Memory B cell (primary cell): ENCODE measurements at regions not wholly inside any gene's neighbourhood (a gene's known extent, or its start where the extent isn't known, plus 50 kb on each side); places are given as distances from the start of the nearest gene placed in this dataset.
"Not testable (repeated sequence)": the region's sequence is repeated elsewhere in the genome, so short reads cannot be mapped to it uniquely, and the experiment has no call there.

Experiments used
- ATAC-seq: fragments of 150-1000 bp; cut with Tn5 transposase; 2 replicates; pipeline ENCODE4 v1.10.0; 2021; ENCODE audit warnings: low read depth, mild to moderate bottlenecking, moderate library complexity
- DNase-seq, 2 donors: peaks; one replicate each; pipeline ENCODE4 v3.0.0; 2022; ENCODE audit warnings: low spot score in 2 of 2
- H3K27ac Mint-ChIP-seq: one replicate; pipeline ENCODE4 v1.8.0; 2022; ENCODE audit warnings: mild to moderate bottlenecking, moderate library complexity, mixed read lengths
- H3K27me3 Mint-ChIP-seq: one replicate; pipeline ENCODE4 v1.8.0; 2022; ENCODE audit warnings: mixed read lengths
- H3K36me3 Mint-ChIP-seq: one replicate; pipeline ENCODE4 v1.8.0; 2022; ENCODE audit warnings: mild to moderate bottlenecking, mixed read lengths
- H3K4me1 Mint-ChIP-seq: one replicate; pipeline ENCODE4 v1.8.0; 2022; ENCODE audit warnings: mixed read lengths
- H3K4me3 Mint-ChIP-seq: one replicate; pipeline ENCODE4 v1.8.0; 2022; ENCODE audit warnings: mild to moderate bottlenecking, moderate library complexity, mixed read lengths
- H3K9me3 Mint-ChIP-seq: one replicate; pipeline ENCODE4 v1.8.0; 2022; ENCODE audit warnings: mixed read lengths

GRCh38 chr19:21668072-21668773, 99.2 kb downstream of the ZNF100 start:
- not testable (repeated sequence) for H3K36me3 Mint-ChIP-seq, DNase-seq, ATAC-seq, H3K27ac Mint-ChIP-seq, H3K4me3 Mint-ChIP-seq, H3K4me1 Mint-ChIP-seq, H3K9me3 Mint-ChIP-seq, H3K27me3 Mint-ChIP-seq

DNA sequence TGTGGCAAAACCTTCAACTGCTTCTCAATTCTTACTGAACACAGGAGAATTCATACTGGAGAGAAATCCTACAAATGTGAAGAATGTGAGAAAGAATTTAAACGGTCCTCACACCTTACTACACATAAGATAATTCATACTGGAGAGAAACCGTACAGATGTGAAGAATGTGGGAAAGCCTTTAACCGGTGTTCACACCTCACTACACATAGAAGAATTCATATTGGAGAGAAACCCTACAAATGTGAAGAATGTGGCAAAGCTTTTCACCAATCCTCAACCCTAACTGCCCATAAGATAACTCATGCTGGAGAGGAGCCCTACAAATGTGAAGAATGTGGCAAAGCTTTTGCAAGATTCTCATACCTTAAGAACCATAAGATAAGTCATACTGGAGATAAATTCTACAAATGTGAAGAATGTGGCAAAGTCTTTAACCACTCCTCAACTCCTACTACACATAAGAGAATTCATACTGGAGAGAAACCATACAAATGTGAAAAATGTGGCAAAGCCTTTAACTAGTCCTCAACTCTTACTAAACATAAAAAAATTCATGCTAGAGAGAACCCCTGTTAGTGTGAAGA, 111.7 kb downstream of the ZNF100 start:
- Mint-ChIP-seq H3K27ac (no peak overlapping the region), H3K9me3 (peaks cover 10% of the 10 kb centered on the region), H3K4me3 (no peak overlapping the region), H3K36me3 (no peaks in the 10 kb centered on the region), H3K4me1 (no peaks in the 10 kb centered on the region), H3K27me3 (no peaks in the 10 kb centered on the region)
- no peak for DNase-seq
- ATAC-seq, result no peak

GRCh38 chr19:21651478-21651877, 115.9 kb downstream of the ZNF100 start:
- not testable (repeated sequence) for H3K4me1 Mint-ChIP-seq, H3K4me3 Mint-ChIP-seq, H3K27me3 Mint-ChIP-seq, H3K27ac Mint-ChIP-seq, DNase-seq, H3K36me3 Mint-ChIP-seq, ATAC-seq
- peaks cover 18% of the 10 kb centered on the region for H3K9me3 Mint-ChIP-seq

GRCh38 chr19:21638776-21639175, 128.6 kb downstream of the ZNF100 start:
- Mint-ChIP-seq H3K9me3 (peaks cover 3% of the 10 kb centered on the region), H3K27ac (no peak overlapping the region), H3K4me3 (no peak overlapping the region), H3K27me3 (peaks cover 2% of the 10 kb centered on the region), H3K4me1 (no peaks in the 10 kb centered on the region), H3K36me3 (no peaks in the 10 kb centered on the region)
- ATAC-seq (no peak), DNase-seq (no peak)

- ATAC-seq (no peak), DNase-seq (no peak)
- Mint-ChIP-seq H3K27me3 (peaks cover 7% of the 10 kb centered on the region), H3K9me3 (peaks cover 6% of the 10 kb centered on the region), H3K4me3 (no peak overlapping the region), H3K4me1 (no peaks in the 10 kb centered on the region), H3K27ac (no peak overlapping the region), H3K36me3 (no peaks in the 10 kb centered on the region)
These were observed 121.7 kb downstream of the ZNF429 start for GRCh38 chr19:21626924-21627697.

GRCh38 chr19:21626091-21626490, 120.7 kb downstream of the ZNF429 start:
- Mint-ChIP-seq H3K9me3 (peaks cover 6% of the 10 kb centered on the region), H3K36me3 (no peaks in the 10 kb centered on the region), H3K27ac (no peak overlapping the region), H3K27me3 (peaks cover 7% of the 10 kb centered on the region), H3K4me1 (no peaks in the 10 kb centered on the region), H3K4me3 (no peak overlapping the region)
- DNase-seq (no peak), ATAC-seq (no peak)

- Mint-ChIP-seq H3K4me3 (no peak overlapping the region), H3K27me3 (no peaks in the 10 kb centered on the region), H3K4me1 (no peaks in the 10 kb centered on the region), H3K9me3 (no peaks in the 10 kb centered on the region), H3K36me3 (no peaks in the 10 kb centered on the region), H3K27ac (no peak overlapping the region)
- DNase-seq (no peak), ATAC-seq (no peak)
These were observed 117.5 kb downstream of the ZNF429 start for GRCh38 chr19:21622920-21623319.

- Mint-ChIP-seq H3K27me3 (no peaks in the 10 kb centered on the region), H3K9me3 (no peaks in the 10 kb centered on the region), H3K27ac (no peak overlapping the region), H3K4me1 (no peaks in the 10 kb centered on the region), H3K4me3 (no peak overlapping the region), H3K36me3 (no peaks in the 10 kb centered on the region)
- ATAC-seq, result no peak
- DNase-seq, result no peak
These were observed 116.3 kb downstream of the ZNF429 start for GRCh38 chr19:21621671-21622070.

DNA sequence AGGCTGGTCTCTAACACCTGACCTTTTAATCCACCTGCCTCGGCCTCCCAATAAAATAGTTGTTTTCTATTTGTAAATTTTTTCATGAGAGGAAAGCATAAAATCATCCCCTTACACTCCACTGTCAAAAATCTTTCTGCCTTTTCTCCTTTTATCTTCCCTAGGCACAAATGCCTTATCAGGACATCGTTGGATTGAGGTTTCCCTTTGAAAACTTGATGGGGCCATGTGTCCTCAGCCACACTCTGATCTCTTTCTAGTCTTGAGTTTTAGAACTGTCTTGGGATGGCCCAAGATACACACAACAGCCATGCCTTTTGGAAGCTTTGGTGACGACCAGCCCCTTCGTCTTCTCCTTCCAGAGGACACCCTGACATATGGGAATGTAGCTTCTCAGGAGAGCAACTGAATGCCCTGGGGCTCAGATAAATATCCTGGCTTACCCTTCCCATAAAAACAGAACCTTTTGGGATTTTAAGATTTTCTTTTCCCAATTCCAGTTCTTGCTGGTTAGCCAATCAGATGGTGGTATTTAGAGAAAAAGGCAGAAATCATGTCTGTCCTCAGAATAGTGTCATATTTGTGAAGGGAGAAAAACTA, 112.4 kb downstream of the ZNF429 start:
- Mint-ChIP-seq H3K4me3 (no peak overlapping the region), H3K36me3 (no peaks in the 10 kb centered on the region), H3K27ac (no peak overlapping the region), H3K4me1 (no peaks in the 10 kb centered on the region), H3K9me3 (peaks cover 3% of the 10 kb centered on the region), H3K27me3 (no peaks in the 10 kb centered on the region)
- ATAC-seq (no peak), DNase-seq (no peak)

DNA sequence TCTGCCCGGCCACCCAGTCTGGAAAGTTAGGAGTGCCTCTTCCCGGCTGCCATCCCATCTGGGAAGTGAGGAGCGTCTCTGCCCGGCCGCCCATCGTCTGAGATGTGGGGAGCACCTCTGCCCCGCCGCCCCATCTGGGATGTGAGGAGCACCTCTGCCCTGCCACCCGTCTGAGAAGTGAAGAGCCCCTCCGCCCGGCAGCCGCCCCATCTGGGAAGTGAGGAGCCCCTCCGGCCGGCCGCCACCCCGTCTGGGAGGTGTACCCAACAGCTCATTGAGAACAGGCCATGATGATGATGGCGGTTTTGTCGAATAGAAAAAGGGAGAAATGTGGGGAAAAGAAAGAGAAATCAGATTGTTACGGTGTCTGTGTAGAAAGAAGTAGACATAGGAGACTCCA, 109.4 kb downstream of the ZNF429 start:
- not testable (repeated sequence) for H3K4me1 Mint-ChIP-seq, ATAC-seq, H3K9me3 Mint-ChIP-seq, H3K36me3 Mint-ChIP-seq, H3K27me3 Mint-ChIP-seq, H3K27ac Mint-ChIP-seq, DNase-seq, H3K4me3 Mint-ChIP-seq

DNA sequence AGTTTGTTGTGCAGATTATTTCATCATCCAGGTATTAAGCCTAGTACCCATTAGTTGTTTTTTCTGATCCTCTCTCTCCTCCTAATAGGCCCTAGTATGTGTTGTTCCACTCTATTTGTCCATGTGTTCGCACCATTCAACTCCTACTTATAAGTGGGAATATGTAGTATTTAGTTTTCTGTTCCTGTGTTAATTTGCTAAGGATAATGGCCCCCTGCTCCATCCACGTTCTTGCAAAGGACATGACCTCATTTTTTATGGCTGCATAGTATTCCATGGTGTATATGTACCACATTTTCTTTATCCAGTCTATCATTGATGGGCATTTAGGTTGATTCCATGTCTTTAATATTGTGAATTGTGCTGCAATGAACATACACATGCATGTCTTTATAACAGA, 107.8 kb downstream of the ZNF429 start:
- not testable (repeated sequence) for ATAC-seq, H3K27ac Mint-ChIP-seq, H3K4me1 Mint-ChIP-seq, H3K36me3 Mint-ChIP-seq, H3K4me3 Mint-ChIP-seq, H3K9me3 Mint-ChIP-seq, DNase-seq, H3K27me3 Mint-ChIP-seq

- Mint-ChIP-seq H3K27ac (no peak overlapping the region), H3K4me3 (no peak overlapping the region), H3K27me3 (no peaks in the 10 kb centered on the region), H3K9me3 (peaks cover 3% of the 10 kb centered on the region), H3K4me1 (no peaks in the 10 kb centered on the region), H3K36me3 (no peaks in the 10 kb centered on the region)
- no peak for DNase-seq
- no peak for ATAC-seq
These were observed 107.0 kb downstream of the ZNF429 start for GRCh38 chr19:21612403-21612872.

DNA sequence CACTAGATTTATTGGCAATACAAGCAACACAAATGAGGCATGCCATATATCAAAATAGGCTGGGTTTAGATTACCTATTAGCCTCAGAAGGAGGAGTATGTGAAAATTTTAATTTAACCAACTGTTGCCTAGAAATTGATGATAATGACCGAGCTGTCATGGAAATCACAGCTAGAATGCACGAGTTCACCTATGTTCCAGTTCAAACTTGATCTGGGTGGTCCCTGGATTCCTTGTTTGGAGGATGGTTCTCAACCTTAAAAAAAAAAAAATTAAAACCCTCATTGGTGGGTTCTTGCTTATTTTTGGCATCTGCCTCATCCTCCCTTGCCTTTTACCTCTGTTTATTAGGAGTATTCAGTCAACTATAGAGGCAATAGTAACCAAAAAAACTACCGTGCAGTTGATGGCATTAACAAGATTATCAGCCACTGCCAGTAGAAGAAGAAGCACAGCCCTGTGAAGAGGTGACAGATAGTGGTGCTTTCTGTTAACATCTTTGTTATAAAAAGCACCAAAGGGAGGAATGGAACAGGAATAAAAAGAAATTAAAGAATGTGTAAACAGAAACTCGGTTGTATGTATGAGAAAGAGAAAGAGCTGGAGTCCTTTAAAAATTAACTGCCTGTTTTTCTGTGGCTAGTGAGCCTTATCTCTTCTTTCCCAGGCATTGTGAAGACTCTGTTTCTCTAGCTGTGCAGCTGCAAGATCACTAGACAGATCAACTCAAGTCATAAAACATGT, 106.4 kb downstream of the ZNF429 start:
- Mint-ChIP-seq H3K27me3 (no peaks in the 10 kb centered on the region), H3K4me3 (no peak overlapping the region), H3K36me3 (no peaks in the 10 kb centered on the region), H3K9me3 (peaks cover 3% of the 10 kb centered on the region), H3K4me1 (no peaks in the 10 kb centered on the region), H3K27ac (no peak overlapping the region)
- DNase-seq (no peak), ATAC-seq (no peak)

DNA sequence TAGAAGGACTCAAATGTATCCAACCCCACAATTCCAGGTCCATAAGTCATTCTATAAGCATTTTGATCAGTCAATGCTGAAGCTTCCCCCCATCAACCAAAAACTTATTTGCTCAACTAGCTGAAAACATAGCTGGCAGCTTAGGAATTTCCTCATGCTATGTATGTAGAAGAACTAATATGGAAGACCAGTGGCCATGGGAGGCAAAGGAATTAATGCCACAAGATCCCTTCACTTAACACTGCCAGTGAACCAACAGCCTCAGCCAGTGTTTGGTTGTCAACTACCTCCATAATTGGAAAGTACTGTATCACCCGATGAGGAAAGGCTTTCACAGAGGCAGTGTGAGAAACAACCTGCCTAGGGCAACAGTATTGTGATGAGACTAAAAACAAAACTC, 105.4 kb downstream of the ZNF429 start:
- H3K36me3 Mint-ChIP-seq, result no peaks in the 10 kb centered on the region
- H3K4me3 Mint-ChIP-seq, result no peak overlapping the region
- peaks cover 3% of the 10 kb centered on the region for H3K9me3 Mint-ChIP-seq

More for the DNA sequence above, 105.4 kb downstream of the ZNF429 start:
- ATAC-seq, result no peak
- no peaks in the 10 kb centered on the region for H3K4me1 Mint-ChIP-seq
- H3K27ac Mint-ChIP-seq, result no peak overlapping the region
- DNase-seq, result no peak
- H3K27me3 Mint-ChIP-seq, result no peaks in the 10 kb centered on the region
